Lower leg skin (tissue), 3 donors: ENCODE measurements at regions not wholly inside any gene's neighbourhood (a gene's known extent, or its start where the extent isn't known, plus 50 kb on each side); places are given as distances from the start of the nearest gene placed in this dataset.

Experiments
- CTCF ChIP-seq, 3 donors: fragments of 450-650 bp; IDR thresholded peaks; one replicate each; pipeline ENCODE4 v1.5.1; 2016; ENCODE audit warnings: antibody characterized with exemption in 3 of 3, mild to moderate bottlenecking in 3 of 3, moderate library complexity in 2 of 3
- POLR2A ChIP-seq, 2 donors: fragments of 450-650 bp; IDR thresholded peaks; one replicate each; pipeline ENCODE4 v1.6.1; 2016 to 2017; ENCODE audit warnings: antibody characterized with exemption in 2 of 2, mild to moderate bottlenecking in 1 of 2, moderate library complexity in 1 of 2

- TF ChIP-seq CTCF (IDR thresholded peaks at IDR 0.05) (no peak), POLR2A (IDR thresholded peaks at IDR 0.05) (no peak)
Observed at GRCh38 chr6:94859924-94860323, 717.4 kb upstream of the MANEA start.
